ENCODE measurements at regions not wholly inside any gene's neighbourhood (a gene's known extent, or its start where the extent isn't known, plus 50 kb on each side); places are given as distances from the start of the nearest gene placed in this dataset.

DNA sequence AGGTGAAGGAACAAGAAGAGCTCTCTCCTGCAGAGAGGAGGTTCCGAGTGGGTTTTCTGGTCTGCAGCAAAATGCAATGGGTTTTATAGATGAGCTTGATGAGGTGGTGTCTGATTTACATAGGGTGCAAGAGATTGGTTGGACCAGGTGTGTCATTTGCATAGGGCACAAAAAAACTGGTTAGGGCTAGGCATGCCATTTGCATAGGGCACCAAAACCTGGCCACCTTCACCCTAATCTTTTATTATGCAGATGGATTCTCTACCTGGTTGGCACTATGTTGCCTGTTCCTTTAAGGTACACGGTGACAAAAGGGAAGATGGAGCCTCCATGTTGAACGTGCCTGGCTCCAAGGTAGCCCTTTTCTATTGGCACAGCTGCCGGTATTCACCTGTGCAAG lies 94.5 kb upstream of the PRKX start:
- no TSS peak for BruUV-seq (replicated peaks)

More for the DNA sequence above, 94.5 kb upstream of the PRKX start:
- Histone ChIP-seq H3K4me2 (ENCODE audit: low read depth, low read length) (no peak overlapping the region), H2AK5ac (ENCODE audit: low read depth, low read length) (no peak overlapping the region), H3K4ac (ENCODE audit: low read depth, low read length) (no peak overlapping the region), H3K9ac (ENCODE audit: low read depth, low read length) (no peak overlapping the region), H2BK20ac (ENCODE audit: low read depth, low read length) (no peak overlapping the region), H3K27ac (ENCODE audit: insufficient read depth, low read length) (no peak overlapping the region), H3K79me1 (ENCODE audit: low read depth in 1 of 2, low read length in 2 of 2) (no peaks in the 10 kb centered on the region), H3K4me3 (ENCODE audit: insufficient read depth, low read depth, low read length) (no peak overlapping the region), H4K5ac (ENCODE audit: low read depth, low read length) (no peak overlapping the region), H3K14ac (replicated peaks; ENCODE audit: low read depth, low read length) (no peak overlapping the region), H3K9me3 (ENCODE audit: control insufficient read depth, insufficient read depth, low read length) (no peaks in the 10 kb centered on the region), H2AFZ (replicated peaks; ENCODE audit: low read length, poor library complexity) (no peak overlapping the region), H2BK5ac (ENCODE audit: low read depth, low read length, poor library complexity, severe bottlenecking) (no peak overlapping the region), H4K91ac (ENCODE audit: insufficient read depth, low read depth, low read length) (no peak overlapping the region), H2BK120ac (ENCODE audit: low read depth, low read length) (no peak overlapping the region), H3K9me1 (ENCODE audit: insufficient read depth, low read length) (no peaks in the 10 kb centered on the region), H3K56ac (ENCODE audit: extremely low read depth, insufficient read depth, low read length) (no peak overlapping the region), H3K18ac (ENCODE audit: low read depth, low read length) (no peak overlapping the region), H2AK9ac (replicated peaks; ENCODE audit: low read depth, low read length, poor library complexity) (no peak overlapping the region), H2BK15ac (ENCODE audit: low read depth, low read length) (no peak overlapping the region), H3K27me3 (ENCODE audit: control insufficient read depth, insufficient read depth, low read length) (peaks cover 16% of the 10 kb centered on the region), H3K4me1 (ENCODE audit: control insufficient read depth, insufficient read depth, low read length) (no peaks in the 10 kb centered on the region), H4K8ac (ENCODE audit: low read depth in 2 of 2, low read length in 2 of 2) (no peak overlapping the region), H3K36me3 (ENCODE audit: control insufficient read depth, insufficient read depth, low read length) (no peaks in the 10 kb centered on the region), H4K20me1 (ENCODE audit: insufficient read depth, low read length) (no peaks in the 10 kb centered on the region), H3K23ac (ENCODE audit: low read depth, low read length) (no peak overlapping the region)
- POLR2A ChIA-PET (ENCODE audit: unreplicated experiment) = no interaction called here
- in situ Hi-C loops (cut with MboI; ENCODE audit: low sequenced_read_pairs) (loop anchor here (10.0 kb wide), 1 partner anchor 153 kb away; no protein-coding TSS in a partner anchor), dilution Hi-C loops (cut with HindIII; ENCODE audit: low sequenced_read_pairs, unreplicated experiment) (no loop called here), intact Hi-C loops (cut with micrococcal nuclease) (loop anchor here (5.0 kb wide), 1 partner anchor 681 kb away; no protein-coding TSS in a partner anchor)
- DNase-seq = no peak
- CTCF ChIA-PET = no interaction called here
- ATAC-seq (ENCODE audit: low read depth) = no peak
- no CpG with 5 or more reads among the region's 4 CpGs for WGBS, 2 experiments (ENCODE audit: extremely low coverage in 2 of 2, insufficient read length in 1 of 2)
- TF ChIP-seq, protein P1, sequence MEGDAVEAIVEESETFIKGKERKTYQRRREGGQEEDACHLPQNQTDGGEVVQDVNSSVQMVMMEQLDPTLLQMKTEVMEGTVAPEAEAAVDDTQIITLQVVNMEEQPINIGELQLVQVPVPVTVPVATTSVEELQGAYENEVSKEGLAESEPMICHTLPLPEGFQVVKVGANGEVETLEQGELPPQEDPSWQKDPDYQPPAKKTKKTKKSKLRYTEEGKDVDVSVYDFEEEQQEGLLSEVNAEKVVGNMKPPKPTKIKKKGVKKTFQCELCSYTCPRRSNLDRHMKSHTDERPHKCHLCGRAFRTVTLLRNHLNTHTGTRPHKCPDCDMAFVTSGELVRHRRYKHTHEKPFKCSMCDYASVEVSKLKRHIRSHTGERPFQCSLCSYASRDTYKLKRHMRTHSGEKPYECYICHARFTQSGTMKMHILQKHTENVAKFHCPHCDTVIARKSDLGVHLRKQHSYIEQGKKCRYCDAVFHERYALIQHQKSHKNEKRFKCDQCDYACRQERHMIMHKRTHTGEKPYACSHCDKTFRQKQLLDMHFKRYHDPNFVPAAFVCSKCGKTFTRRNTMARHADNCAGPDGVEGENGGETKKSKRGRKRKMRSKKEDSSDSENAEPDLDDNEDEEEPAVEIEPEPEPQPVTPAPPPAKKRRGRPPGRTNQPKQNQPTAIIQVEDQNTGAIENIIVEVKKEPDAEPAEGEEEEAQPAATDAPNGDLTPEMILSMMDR (conservative IDR thresholded peaks at IDR 0.05; ENCODE audit: low read depth, low read length) = no peak
- no peak for TF ChIP-seq NFE2L2 (IDR thresholded peaks at IDR 0.05; ENCODE audit: low read depth, low read length)
- no peak for TF ChIP-seq CHD1 (IDR thresholded peaks at IDR 0.05; ENCODE audit: low read depth, low read length)
- TF ChIP-seq MAFK (IDR thresholded peaks at IDR 0.05; ENCODE audit: low read depth, low read length) = no peak
- no peak for TF ChIP-seq RFX5 (IDR thresholded peaks at IDR 0.05; ENCODE audit: low read depth, low read length)
- no peak for TF ChIP-seq MXI1 (IDR thresholded peaks at IDR 0.05; ENCODE audit: borderline replicate concordance, low read depth, low read length)
- TF ChIP-seq RCOR1 (IDR thresholded peaks at IDR 0.05; ENCODE audit: insufficient replicate concordance, low read length) = no peak
- TF ChIP-seq FOS (IDR thresholded peaks at IDR 0.05; ENCODE audit: low read depth, low read length) = no peak
- no peak for TF ChIP-seq SMC3 (IDR thresholded peaks at IDR 0.05; ENCODE audit: low read depth, low read length)
- no peak for TF ChIP-seq POLR2A (IDR thresholded peaks at IDR 0.05; ENCODE audit: low read depth, low read length)

Measured in IMR-90 (cell line).